EH (cell line): ENCODE measurements at regions not wholly inside any gene's neighbourhood (a gene's known extent, or its start where the extent isn't known, plus 50 kb on each side); places are given as distances from the start of the nearest gene placed in this dataset.

Experiments used
- DNase-seq: peaks from one replicate; pipeline ENCODE4 v3.0.0-alpha.2; 2015; ENCODE audit warnings: low read depth

DNA sequence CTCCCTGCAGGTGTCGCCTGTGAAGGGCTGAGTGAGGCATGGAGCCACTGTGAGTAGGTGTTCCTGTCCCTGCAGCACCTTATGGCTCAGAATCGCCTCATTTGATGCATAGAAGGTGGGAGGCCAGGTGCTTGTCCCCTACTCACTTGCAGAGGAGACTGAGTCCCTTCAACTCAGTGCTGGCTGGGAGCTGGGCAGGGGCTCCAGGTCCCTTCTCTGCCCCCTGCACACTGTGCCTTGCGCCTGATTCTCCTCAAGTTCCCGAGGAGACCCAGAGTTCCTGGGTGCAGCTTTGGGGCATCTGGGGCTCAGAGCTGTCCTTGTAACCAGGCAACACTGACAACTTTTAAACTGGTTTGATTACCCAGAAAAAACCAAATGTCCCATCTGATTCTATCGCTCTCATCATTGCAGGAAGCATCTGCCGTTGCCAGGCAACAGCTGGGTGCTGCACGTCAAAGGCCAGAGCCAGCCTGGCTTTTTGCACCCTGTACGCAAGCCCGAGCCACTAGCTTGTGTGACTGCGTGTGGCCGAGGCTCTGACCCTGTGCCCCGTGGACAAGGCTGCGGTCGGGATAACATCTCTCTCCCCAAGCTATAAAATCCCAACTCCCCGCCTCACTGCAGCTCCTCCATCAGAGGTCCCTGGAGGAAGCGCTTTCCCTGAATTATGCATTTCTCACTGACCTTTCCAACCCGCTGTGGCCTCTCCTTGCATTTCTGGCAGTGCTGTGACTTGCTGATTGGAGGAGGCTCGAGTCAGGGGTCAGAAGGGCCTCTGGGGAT, 130.8 kb upstream of the HDAC4 start:
- DNase-seq, result no peak

DNA sequence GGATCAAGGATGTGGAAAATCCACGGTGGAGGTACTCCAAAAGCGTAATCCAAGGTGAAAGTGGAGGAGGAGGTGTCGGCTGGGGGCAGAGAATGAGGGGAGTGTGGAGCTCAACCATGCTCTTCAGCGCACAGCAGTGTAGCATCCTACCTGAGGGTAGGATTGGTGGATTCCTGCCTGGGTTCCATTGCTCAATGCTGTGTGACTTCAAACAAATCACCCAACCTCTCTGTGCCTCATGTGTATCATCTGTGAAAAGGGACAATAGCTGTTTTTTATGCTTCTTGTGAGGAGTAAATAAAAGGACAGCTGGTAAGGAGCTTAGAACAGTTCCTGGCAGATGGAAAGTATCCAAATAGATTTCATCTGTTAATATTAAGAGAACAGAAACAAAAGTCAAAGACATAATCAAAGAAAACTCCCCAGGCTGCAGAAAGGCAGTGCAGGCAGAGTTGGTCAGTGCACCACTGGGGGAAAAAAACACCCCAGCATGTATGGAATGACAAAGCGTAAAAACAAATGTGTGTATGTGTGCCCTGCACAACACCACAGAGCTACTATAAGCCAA, 130.0 kb upstream of the HDAC4 start:
- no peak for DNase-seq

DNA sequence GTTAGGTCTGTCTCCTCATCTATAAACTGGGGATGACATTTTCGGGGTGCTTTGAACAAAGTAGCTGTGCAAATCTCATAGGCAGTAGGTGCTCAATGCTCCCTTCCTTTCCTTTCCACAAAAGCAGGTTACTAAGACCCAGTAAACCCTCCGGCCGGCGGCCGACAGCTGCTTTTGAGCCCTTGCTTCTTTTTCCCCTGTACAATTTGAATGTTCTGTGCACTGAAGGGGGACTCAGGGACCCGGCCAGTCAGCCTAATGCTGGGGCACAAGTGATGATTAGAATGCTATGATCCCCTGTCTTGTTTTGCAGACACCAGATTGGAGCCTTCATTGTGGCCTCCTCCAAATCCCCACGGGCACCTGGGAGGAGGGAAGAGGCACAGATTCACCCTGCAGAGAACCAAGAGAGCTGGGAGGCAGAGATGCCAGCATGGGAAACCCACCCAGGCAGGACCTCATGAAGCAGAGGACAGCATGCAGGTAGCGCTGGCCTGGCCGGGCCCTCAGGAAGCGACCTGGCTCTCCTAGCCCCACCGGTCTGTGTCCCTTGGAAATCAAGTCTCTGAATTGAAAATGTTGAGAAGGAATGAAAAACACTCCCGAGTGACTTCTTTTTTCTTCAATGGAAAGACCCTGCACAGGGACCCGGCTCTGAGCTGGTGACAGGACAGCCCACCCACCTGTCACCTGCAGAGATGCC, 128.6 kb upstream of the HDAC4 start:
- DNase-seq, result no peak

DNA sequence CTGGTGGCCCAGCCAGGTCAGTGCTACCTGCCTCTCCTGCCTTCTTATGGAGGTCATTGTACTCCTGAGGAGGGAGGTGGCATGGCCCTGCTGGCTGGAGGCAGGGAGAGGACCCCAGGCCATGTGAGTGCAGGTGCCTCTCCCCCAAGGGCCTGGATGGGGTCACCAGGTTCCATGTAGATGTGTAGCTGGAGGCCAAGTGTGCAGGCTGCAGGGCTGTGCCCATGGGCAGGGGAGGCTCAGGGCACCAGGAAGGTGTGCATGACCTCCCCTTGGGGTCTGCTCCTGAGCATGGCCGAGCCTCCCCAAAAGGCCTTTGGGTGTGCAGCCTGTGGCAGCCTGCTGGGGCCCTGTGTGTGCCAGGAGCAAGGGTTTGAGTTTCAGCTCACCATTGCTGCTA, 128.1 kb upstream of the HDAC4 start:
- no peak for DNase-seq

DNA sequence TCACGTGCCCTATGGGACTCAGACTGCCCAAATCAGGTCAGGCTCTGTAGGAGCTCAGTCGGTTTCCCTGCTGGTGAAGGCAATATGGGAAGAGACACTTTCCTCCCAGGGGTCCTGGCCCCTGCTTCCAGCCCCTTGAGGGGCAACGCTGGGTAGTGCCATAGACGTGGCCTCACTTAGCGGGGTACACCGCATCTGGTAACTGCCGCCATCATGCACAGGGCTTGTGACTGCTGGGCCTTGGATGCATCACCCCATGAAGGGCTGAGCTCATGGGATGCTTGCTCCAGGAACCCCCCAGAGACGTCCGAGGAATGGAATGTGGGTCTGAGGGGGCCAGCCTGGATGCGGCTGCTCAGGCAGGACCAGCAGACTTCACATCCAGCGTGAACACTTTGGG, 127.3 kb upstream of the HDAC4 start:
- no peak for DNase-seq

DNA sequence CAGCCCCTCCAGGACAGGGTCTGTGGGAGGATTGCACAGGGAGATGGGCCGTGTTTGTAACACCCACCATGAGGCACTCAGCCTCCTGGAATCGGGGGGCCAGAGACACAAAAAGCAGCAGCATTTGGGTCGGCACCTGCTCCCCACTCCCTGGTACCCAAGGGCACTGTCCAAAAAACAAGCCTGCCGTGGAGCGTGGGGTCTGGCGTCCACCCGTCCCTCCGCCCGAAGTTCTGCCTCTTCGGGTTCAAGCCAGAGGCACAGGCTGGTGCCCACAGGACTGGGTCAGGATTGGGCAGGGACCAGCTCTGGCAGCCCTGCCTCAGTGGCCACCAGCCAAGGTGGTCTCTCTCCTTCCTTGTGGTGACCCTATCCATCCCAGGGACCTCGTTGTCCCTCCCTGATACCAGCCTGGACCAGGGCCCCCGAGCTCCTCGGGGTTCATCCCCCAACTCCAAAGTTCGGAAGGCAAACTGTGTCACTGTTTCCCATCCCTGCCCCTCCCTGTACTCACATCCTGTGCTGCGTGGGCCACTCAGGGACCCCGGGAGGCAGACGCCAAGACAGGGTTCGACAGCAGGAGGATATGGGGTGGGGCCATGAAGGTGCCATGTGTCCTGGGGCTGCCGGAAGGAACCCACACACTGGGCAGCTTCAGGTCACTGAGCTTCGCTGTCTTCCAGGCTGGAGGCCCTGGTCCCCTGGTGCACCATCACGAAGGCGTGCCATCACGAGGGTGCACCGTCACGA, 126.0 kb upstream of the HDAC4 start:
- no peak for DNase-seq

DNA sequence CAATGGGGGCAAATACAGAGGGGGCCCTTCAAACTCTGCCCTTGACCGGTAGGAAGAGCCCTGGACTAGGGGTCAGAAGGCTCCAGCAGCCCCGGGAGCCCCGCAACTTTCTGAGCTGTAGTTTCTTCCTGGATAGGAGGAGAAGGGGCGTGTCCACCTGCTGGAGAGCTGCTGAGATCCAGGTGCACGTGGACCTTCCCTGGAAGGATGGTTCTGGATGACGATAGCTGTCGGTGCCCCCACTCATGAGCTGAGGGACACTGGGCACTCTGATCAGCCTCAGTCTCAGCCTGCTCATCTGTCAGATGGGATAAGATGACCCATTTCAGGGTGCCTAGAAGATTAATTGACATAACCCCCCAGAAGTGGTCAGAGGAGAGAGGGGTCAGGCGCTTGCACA, 125.2 kb upstream of the HDAC4 start:
- DNase-seq, result no peak

DNA sequence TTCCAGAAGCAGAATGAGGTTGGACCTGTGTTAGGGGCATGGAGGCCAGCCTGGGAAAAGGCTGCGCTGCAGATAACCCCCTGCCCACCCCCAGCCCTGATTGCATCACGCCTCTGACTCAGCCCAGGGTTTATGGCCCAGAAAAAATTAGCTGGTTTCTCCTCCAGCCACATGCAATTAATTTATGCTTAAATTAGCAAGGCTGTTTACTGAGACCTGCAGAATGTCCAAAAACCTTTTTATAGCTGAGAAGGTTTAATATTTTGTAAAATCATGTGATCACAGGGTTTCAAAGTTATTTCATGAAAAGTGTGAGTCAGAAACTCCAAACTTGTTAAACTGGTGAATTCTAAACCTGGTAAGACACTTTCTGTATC, 123.1 kb upstream of the HDAC4 start:
- DNase-seq, result peak; percentile 1

DNA sequence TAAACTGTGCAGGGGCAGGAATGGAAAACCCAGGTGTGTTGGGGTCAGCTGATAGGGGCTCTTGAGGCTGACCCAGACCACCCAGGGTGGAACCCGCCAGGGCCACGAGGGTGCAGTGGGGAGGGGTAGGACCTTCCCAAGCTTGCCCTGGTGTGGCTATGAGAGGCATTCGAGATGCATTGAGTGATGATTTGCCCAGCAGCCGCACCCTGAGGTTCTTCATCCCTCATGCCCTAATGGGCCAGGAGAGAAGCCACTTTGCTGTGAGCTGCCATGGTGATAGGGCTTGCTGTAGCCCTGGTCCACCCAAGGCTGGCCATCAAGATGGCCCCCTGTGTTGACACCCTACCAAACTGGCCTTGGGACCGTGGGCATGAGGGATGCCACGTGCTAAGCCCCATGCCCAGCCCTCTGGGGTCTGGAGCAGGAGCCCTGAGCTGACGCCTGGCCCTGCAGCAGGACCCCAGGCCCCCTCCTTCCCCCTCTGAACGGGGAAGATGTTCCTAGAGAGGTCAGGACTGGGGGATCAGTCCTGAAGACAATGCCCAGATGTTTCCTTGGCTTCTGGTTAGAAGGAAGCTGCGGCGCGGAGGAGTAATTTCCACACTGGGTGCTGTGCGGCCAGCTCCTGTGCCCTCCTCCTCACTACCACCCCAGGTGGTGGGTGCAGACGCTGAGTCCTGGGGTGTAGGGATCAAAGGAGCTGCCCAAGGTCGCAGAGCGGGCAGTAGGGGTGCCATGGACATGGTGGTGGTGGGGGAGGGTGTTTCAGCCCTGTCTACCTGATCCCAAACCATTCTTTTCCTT, 122.5 kb upstream of the HDAC4 start:
- DNase-seq, result no peak

DNA sequence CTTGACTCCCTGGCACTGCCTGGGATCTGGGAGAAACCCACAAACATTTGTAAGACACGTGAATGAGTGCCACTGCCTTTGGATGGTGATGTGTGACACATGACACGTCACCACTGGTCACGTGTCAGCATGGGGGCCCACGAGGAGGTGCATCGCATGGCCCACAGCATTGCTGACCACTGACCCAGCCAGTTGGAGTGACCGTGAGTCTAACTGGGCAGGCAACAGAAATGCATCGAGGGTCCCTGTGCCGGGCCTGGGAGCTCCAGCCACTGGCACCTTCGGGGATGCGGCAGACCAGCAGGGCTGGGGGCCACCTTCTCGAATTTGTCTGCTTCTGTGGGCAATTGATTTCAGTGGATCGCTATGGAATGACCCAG, 121.9 kb upstream of the HDAC4 start:
- DNase-seq, result no peak

DNA sequence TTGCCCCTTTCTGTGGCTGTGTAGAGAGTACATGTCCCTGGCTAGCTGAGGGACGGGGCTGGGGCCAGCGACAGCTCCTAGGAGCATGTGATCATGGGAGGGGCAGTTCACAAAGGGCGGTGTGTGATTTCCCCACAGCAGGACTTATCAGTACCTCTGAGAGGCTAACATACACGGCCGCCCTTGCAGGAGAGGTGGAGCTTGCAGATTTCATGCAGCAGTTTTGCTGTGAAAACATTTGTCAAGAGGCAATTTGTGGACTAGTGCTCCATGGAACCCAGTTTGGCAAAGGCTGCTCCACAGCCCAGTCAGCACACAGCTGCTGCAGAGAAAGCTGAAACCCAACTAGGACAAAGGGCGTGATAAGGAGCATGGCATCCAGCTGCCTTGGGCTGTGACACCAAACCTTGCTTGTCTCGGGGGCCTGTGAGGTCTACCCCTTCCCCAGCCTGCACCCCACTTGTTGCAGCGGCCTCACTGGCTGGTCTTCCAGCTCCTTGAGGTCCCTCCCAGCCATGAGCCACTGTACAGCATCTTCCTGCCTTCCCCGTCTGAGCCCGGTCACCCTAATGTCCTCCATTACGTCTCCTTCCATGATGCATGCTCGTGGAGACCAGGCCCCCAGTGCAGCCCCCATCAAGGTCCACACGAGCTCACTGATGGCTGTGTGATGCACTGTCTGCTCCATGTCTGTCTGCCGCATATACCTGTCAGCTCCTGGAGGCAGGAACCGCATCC, 121.4 kb upstream of the HDAC4 start:
- no peak for DNase-seq

DNA sequence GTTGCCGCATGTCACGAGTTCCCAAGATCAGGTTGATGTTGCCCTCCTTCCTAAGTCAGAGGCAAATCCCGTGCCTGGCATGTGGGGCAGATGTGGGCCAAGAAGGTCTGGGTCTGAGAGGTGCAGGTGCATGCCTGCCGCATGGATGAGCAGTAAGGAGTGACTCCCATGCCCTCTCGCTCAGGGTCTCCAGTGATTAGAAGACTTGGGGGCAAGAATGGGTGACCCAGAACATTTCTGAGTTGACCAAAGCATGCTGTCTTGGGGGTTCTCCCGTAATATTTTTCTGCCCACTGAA, 120.6 kb upstream of the HDAC4 start:
- no peak for DNase-seq

DNA sequence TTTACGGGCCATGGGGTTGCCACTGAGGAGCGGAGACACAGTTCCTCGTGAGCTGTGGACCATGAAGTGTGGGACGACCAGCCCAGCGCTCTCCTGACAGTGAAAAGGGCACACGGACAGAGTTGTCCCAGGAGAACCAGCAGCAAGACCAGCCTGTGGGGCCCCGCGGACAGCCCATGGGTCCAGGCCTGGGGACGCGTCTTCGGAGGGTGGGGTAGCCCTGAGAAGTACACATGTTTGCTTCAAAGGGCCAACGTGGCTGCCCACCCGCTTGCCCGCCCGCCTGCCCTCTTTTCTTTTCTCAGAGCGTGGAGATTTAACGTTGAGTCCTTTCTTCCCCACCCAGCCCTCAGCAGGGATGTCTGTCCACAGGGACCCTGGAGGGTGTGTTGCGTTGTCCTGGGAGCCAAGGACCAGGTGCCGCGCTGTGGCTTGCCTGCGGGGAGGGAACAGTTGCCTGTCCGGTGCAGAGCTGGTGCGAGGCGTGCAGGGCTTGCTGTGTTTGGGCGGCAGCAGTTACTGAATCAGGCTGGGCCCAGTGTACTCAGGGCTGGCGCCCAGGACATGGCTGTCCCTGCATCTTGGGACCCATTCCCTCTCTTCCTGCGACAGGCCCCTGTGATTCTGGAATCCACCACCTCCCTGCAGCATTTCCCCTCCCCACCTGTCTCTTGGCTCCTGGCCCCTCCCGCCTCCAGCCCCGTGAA, 120.1 kb upstream of the HDAC4 start:
- DNase-seq, result no peak

DNA sequence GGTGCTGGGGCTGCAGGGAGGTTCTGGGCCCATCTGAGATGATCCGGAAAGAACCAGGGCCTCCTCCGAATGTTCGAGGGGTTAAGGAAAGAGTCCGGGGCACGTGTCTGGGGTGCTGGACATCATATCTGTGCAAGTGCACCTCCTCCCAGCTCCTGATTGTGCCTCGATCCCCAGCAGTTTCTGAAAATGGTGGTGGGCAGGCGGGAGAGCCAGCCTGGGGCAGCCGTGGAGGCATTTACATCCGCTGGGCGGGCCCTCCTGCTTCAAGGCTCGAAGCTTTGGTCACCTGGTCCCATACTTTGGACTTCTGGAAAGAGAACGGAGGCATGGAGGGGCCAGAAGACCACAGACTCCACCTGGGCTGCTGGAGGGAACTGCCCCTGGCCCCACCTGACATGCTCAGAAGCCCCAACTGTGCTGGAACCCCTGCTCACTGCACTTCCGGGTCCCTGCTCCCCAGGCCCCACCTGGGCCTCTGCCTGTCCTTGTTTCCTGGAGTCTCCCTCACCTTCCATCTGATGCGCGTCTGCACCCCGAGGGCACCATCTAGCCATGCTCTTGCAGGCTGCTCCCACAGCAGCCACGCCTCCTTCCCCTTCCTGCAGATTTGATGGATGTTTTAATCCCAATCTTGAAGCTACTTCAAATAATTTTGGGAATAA, 119.2 kb upstream of the HDAC4 start:
- DNase-seq, result no peak

DNA sequence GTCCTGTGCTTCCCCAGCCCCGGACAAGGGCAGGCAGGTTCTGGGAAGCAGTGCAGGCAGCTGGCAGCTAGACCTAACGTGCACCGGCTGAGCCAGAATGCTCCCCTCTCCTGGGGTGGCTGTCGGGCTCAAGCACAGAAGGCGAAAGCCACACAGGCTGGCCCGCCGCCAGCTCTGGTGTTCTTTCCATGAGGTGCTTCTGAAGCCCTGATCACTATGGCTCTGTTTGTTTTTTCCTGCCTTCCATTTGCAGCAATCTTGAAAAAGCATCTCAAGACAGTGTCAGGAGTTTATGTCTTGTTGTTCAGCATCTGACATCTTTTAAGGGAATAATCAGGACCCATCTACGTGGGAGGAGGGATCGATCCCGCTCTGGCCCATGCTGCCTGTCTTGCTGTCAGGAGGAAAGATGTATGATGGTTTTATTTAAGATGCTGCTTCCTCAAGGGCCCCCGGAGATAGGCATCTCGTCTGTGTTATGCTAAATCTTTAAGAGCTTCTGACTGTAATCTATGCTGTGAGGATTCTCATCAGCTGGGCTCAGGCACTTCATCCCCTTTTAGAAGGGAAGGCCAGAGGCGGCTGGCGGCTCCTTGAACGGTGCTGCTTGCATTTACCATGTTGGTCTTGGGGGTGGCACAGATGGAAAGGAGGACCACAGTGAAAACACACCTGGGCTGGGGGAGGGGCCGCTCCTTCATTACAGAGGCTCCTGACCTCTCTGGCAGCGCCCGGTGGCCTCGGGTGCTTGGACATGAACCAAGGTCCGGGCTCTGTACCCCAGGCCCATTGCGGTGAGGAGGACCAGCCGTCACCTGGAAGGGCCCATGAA, 118.5 kb upstream of the HDAC4 start:
- DNase-seq, result no peak

DNA sequence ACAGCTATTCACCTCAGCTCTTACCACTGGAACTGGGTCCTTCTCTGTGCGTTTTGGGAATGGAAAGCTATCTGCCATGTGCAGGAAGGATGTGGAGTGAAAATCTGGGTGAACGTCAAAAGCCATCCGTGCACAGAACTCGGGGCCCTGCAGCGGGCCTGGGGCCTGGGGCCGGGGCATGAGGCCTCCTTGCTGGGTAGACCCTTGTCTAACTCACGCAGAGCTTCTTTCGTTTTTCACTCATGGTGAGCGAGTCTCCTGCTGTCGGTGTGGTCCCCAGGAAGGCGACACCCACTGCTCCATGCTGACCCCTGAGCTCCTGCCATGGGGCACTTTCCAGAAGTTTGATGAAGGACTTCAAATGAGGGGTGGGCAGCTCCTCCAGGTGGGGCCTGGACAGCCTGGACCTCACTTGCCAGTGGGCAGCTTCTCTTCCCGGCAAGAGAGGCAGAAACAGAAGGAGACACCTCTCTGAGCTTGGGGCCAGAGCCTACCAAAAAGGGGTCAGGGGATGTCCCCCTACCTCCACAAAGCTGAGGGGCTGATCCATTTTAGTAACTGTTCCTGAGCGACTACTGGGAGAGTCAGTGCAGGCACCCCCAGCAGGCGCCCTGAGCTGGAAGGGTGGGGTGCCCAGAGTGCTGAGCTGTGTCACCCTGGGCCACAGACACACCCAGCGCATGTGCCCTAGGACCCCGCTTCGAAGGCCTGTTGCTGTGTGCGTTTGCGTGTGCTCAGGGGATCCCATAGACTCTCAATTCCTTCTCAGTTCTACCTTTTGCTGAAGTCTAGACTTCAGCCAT, 117.7 kb upstream of the HDAC4 start:
- DNase-seq, result no peak

DNA sequence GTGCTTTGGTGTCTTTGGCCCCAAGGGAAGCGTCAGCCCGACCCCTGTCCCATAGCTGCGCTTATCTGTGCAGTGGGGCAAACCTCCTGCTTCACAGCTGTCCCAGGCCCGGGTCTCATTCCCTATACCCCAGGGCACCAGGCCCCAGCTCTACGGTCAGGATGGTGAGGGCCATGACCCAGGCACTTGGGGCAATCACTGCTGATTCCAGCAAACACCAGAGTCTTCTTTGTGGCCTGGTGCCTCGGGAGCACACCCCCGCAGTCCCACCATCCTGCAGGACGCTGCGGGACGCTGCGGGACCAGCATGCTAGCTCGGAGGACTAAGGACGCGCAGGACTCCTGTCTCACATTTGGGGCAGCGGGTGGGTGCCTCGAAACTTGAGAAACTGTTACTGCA, 116.9 kb upstream of the HDAC4 start:
- no peak for DNase-seq

DNA sequence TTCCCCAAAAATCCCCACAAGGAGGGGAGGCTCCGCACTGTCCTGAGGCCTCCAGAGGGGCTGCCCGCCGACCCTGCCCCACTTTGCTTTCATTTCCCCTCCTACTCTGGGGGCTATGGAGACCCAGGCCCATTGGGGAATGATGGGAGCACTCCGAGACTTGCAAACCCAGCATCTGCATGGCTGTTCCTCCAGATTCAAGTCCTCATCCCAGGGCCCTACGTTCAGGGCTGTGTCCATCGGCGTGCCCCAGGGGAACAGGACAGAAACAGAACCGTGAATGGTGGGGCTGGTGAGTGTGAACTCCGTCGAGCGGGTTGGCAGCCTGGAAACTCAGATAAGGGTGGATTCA, 116.1 kb upstream of the HDAC4 start:
- no peak for DNase-seq
